Renal pelvis (tissue), 1 donor: ENCODE measurements at regions not wholly inside any gene's neighbourhood (a gene's known extent, or its start where the extent isn't known, plus 50 kb on each side); places are given as distances from the start of the nearest gene placed in this dataset.

Source experiments
- DNase-seq: peaks from one replicate; pipeline ENCODE4 v3.0.0-alpha.2; 2013

GRCh38 chr16:73354434-73354833 lies 306.5 kb upstream of the ZFHX3 start:
- DNase-seq = no peak

- DNase-seq = no peak
Measured at GRCh38 chr16:73350707-73351452, 303.0 kb upstream of the ZFHX3 start.

DNA sequence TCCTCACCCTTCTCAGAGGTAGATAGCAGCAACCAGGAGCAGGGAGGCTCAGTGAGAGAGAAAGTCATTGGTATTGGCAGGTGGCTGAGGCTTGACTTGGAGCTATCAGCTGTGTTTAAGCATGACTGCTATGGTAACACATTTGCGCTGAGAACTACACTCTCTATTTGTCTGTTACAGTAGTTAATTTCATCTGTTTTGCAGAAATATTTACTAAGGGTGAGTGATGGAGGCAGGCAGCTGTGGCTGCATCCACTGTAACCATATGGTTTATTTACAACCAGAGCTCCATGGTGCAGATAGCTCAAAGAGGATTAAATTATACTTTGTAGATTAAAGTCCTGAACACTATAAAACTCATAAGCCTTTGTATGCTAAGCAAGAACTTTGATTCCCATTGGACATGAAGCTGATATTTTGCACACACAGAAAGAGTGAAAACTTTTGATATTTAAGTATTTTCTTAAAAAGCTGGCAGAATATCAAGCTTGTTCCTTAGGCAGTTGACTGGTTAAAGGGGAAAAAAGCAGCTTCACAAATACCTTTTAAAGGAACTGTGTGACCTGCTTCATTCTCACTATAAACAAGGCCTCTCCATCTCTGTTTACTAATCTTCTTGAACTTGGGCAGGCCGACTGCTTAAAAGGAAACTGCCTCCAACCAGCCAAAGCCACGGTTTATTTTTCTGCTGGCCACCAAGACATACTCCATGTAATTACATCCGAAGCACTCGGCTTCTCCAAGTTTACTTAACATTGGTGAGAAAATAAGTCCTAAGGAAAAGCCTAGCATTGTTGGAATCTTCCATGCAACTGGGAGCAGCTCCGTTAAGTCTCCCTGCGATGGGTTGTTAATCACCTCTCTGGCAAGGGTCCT lies 299.8 kb upstream of the ZFHX3 start:
- peak; percentile 12 for DNase-seq

DNA sequence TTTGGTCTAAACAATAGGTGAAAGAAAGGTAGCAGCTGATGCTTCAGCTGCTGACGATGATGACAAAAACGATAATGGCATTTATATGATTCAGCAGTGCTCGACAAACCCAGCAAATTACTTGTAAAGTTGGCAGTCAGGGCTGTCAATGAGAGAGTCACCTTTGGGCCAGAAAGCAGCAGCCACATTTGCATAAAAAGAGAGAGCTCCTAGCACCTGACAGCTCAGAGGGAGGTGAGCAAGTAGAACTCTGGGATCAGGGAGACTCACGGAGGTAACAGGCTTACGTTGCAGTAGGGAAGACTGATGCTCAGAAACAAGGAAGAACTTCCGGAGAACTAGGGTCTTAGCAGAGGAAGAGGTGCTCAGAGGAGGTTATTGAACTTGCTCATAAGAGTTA lies 291.9 kb upstream of the ZFHX3 start:
- DNase-seq = no peak

DNA sequence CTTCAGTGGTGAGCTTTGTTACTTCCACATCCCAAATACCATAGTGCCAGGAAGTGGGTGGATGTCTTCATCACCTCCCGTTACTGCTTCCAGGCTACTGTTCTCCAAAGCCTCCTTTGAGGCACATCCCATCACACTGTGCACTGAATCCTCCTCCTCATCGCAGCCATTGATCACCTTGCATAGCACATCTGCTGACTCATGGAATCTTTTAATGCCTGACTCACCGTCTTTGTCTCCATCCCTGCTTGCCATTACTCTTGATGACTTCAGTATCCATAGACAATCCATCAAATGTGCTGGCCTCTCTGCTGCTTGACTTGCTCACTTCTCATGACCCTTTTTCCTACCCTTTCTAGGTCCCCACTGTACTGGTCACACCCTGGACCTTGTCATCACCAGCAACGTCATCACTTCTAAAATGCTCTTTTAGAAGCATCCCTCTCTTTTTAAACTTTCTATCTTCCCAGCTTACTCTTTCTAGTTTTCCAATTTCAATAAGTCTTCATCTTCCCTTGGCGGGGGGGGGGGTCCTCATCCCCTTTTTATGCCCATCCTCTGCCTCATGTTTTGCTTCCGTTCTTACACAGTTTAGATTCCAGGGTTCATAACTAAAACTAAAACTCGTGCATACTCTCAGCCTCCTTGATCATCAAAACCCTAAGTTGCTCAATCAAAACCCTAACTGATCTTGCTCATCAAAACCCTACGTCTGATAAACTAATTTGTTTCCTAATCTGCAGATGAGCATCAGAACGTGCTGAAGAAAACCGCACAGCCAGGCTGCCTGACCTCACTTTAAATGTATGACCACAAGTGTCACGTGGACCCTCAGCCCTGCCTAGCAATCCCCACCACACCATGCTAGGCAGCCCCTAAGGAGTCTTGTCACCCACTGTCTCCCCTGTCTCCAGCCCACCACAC lies 289.7 kb upstream of the ZFHX3 start:
- no peak for DNase-seq

- DNase-seq = no peak
Measured at GRCh38 chr16:73329358-73330286, 281.7 kb upstream of the ZFHX3 start.

- no peak for DNase-seq
Measured at GRCh38 chr16:73326770-73327470, 279.0 kb upstream of the ZFHX3 start.

- no peak for DNase-seq
Measured at GRCh38 chr16:73326221-73326620, 278.3 kb upstream of the ZFHX3 start.

DNA sequence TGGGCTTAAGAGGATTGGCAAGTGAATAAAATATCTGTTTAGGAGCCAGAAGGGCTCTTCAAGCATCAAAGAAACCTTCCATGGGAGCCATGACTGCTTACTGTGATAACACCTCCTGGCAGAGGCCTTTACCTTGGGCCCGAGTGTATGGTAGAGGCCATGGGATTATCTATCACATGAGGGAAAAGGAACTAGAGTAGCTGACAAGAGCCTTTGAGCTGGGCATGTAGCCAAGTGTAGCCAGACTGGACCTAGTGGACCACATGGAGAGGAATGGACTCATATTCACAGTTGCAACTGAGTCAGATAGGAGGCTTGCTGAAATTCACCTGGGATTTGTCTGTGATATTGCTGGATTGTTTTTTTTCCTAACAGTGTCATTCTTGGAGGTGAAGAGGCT lies 276.0 kb upstream of the ZFHX3 start:
- no peak for DNase-seq

DNA sequence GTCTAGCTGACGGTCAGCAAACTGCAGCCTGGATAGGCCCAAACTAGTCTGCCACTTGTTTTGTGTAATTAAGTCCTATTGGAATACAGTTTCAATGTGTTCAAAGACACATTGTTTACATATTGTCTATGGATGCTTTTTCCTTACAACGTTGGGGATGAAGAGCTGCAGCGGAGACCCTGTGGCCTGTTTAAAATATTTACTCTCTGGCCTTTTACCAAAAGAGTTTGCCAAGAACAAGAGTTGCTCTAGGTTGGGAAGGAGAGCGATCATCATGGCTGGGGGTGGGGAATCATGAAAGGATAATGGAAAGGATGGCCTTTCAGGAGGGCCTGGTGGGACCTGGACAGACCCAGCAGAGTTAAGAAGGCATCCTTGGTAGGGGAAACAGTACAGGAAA lies 274.9 kb upstream of the ZFHX3 start:
- DNase-seq = no peak

GRCh38 chr16:73321853-73322252 lies 273.9 kb upstream of the ZFHX3 start:
- DNase-seq = no peak

DNA sequence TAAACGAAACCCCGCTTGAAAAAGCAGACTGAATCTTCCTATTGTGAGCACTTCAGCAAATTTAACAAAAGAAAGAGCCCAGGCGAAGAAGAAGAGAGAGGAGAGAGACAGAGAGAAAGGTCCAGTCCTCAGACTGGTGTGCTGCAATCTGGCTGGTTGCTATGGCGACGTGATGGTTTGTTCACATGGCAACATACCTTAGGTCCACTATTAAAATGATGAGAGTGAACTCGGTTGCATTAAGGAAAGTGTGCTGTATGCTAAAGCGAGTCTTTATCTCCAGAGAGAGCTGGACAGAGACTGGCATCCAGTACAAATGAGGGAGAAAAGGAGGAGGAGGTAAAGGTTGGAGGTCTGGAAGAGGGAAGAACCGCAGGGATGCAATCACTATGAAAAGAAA lies 271.8 kb upstream of the ZFHX3 start:
- no peak for DNase-seq

GRCh38 chr16:73319261-73319660 lies 271.3 kb upstream of the ZFHX3 start:
- no peak for DNase-seq

GRCh38 chr16:73317321-73317857 lies 269.5 kb upstream of the ZFHX3 start:
- DNase-seq = no peak

- no peak for DNase-seq
Measured at GRCh38 chr16:73315645-73316044, 267.7 kb upstream of the ZFHX3 start.

- DNase-seq = no peak
Measured at GRCh38 chr16:73313950-73314349, 266.0 kb upstream of the ZFHX3 start.

DNA sequence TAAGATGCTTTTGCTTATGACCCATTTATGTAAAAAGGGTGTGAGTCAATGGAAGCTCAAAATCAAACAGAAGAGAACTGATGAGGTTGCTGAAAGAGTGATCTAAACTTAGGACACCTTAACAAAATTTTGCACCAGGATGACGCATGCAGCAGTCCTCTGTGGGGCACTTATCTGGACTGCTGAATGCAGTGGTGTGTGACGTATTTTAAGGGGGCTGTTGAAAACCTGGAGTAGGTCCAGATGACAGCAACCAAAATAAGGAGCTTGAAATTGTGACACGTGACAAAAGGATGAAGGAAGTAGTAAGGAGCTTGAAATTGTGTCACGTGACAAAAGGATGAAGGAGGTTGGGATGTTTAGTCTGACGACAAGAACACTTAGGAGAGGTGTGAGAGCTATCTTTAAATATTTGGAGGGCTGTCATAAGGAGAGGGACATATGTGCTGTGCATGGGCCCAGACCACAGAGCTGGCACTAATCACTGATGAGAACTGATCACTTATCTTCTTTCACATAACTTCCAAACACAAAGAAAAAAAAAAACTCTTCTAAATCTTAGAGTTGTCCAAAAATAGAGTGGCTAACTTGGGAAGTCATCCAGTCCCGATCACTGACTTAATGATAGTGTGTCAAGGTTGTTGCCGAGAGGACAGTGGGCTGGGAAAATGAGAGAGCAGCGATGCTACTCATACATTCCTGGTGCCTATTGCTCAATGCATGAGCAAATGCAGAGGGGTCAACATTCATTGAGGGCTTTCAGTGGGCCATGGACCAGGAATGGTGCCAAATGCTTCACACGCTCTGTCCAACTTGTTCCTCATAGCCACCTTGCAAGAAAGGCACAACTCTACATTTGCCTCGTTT lies 264.2 kb upstream of the ZFHX3 start:
- no peak for DNase-seq

DNA sequence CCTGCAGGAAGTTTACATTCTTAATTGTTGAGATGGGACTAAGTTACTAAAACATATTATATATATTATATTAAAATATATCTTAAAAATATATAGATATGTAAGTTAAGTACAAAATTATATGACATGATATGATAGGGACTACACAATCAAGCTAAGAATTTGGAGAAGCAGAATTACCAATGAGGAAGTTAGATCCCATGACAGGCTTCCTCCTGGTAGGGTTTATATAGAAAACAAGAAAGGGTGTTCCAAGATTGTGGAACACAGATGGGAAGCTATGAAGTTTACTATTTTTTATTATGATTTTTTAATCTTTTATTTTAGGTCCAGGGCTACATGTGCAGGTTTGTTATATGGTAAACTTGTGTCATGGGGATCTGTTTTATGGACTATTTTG lies 260.8 kb upstream of the ZFHX3 start:
- no peak for DNase-seq

- DNase-seq = no peak
Measured at GRCh38 chr16:73306901-73307413, 259.0 kb upstream of the ZFHX3 start.
